NCI-H146 (cell line): ENCODE measurements at regions not wholly inside any gene's neighbourhood (a gene's known extent, or its start where the extent isn't known, plus 50 kb on each side); places are given as distances from the start of the nearest gene placed in this dataset.
"Not testable (repeated sequence)": the region's sequence is repeated elsewhere in the genome, so short reads cannot be mapped to it uniquely, and the experiment has no call there.

Source experiments
- DNase-seq: peaks from one replicate; lab custom pipeline; 2025; lab: John Stamatoyannopoulos, UW

GRCh38 chr5:116953251-116953930 is 378.8 kb upstream of the SEMA6A start:
- no peak for DNase-seq

- no peak for DNase-seq
Measured at GRCh38 chr5:116951219-116951618, 376.6 kb upstream of the SEMA6A start.

DNA sequence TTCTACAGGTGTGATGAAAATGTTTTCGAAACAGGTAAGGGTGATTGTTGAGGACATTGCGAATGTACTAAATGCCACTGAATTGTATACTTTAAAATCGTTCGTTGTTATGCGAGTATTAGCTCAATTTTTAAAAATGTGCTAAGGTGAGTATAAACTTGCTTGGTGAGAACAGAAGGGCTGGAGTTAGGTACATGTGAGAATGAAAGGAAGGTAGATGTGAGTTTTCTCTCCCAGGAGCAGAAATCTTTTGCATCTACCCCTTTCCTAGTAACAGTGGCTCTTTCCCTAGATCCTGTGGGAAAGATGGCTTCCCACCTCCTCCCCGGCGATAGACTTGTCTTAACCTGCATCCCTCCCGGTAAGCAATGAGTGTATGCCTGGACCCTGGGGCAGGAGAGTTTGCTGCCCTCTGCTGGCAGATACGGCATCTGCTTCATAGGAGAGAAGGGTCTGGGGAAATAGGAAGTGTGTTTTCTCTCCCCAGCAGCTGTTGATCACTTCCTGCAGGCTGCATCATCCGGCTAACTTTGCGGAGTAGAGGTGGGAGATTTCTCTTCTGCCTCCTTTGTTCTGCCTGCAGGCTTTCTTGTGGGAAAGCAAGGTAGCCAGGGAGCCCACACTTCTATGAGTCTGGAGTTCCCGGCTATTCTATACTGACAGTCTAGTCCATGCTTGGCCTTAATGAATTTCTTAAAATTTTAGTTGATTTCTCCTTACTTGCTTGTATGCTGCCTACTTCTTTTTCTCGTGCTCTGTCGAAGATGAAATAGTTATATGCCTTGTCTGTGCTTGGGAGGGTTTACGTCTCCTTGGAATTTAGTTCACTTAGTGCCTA is 373.3 kb upstream of the SEMA6A start:
- peak; percentile 47 for DNase-seq

- not testable (repeated sequence) for DNase-seq
Measured at GRCh38 chr5:116945613-116946382, 371.2 kb upstream of the SEMA6A start.

GRCh38 chr5:116944183-116944582 is 369.6 kb upstream of the SEMA6A start:
- no peak for DNase-seq

- no peak for DNase-seq
Measured at GRCh38 chr5:116942622-116943021, 368.0 kb upstream of the SEMA6A start.

GRCh38 chr5:116939641-116940040 is 365.0 kb upstream of the SEMA6A start:
- DNase-seq, result no peak

- DNase-seq, result no peak
Measured at GRCh38 chr5:116938488-116938887, 363.9 kb upstream of the SEMA6A start.

- no peak for DNase-seq
Measured at GRCh38 chr5:116935561-116936162, 361.0 kb upstream of the SEMA6A start.

- DNase-seq, result no peak
Measured at GRCh38 chr5:116930616-116931015, 356.0 kb upstream of the SEMA6A start.

GRCh38 chr5:116923344-116923743 is 348.7 kb upstream of the SEMA6A start:
- DNase-seq, result no peak

GRCh38 chr5:116922532-116922931 is 347.9 kb upstream of the SEMA6A start:
- DNase-seq, result no peak

DNA sequence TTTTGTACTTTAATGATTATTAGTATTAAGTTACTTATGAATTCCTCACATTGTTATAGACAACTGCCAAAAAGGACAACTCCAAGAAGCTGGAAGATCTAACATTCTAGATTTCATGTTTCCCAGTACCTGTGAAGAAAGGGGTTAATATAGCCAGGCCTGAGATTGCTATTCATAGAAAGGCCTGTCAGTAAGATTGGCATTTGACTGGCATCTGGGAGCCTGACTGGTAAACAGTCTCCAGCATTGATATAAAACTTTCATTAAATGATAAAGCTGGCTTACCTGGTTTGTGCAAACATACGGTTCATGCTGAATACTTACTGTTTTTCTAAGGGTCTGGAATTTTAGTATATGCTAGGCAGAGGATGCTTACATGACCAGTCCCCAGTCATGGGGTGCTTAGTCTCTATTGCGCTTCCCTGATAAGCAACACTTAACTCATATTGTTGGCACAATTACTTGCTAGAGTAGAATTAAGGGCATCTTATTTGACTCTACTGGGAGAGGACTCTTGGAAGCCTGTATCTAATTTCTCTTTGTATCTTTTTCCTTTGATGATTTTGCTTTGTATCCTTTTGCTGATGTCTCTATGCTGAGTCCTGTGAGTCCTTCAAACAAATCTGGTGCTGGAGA is 340.4 kb upstream of the SEMA6A start:
- DNase-seq, result no peak

DNA sequence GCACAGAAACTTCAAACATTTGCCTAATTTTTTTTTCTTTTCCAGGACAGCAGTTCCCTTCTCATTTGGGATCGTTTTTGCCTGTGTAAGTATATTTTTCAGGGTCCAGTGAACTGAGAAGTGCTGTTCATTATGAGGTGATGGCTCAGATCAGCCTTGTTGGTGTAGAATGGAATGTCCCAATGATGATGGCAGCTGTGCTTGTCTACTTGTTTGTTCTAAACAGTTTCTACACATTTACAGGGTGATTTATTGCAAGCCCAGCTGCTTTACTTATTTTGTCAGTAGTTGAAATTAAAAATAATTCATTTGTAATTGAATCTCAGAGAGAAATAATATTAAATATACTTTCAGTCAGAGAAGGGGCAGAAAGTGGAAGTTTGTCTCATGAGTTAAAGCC is 337.6 kb upstream of the SEMA6A start:
- DNase-seq, result no peak

- no peak for DNase-seq
Measured at GRCh38 chr5:116911074-116911473, 336.5 kb upstream of the SEMA6A start.

DNA sequence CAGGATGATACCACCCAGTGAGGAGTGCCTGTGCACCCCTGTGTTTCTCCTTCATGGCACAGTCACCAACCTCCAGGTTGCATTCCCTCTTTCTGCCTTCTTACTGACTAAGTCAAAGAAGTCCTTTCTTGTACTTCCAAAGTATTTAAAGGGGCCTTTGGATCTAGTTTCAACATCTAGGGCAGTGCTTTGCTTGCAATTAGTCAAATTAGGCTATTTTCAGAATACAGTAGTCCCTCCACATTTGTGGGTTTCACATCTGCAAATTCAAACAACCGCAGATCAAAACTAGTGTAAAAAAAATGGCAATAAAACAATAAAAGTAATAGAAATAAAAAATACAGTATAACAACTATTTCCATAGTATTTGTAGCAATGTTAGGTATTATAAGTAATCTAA is 333.9 kb upstream of the SEMA6A start:
- no peak for DNase-seq

DNA sequence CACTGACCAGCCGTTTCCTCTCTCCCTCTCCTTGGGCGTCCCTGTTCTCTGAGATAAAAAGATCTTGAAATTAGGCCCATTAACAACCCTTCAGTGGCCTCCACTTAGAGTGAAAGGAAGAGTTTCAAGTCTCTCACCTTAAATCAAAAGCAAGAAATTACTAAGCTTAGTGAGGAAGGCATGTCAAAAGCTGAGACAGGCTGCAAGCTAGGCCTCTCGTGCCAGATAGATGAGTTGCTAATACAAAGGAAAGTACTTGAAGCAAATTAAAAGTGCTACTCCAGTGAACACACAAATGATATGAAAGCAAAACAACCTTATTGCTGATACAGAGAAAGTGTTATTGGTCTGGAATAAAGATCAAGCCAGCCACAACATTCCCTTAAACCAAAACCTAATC is 331.3 kb upstream of the SEMA6A start:
- DNase-seq, result no peak

DNA sequence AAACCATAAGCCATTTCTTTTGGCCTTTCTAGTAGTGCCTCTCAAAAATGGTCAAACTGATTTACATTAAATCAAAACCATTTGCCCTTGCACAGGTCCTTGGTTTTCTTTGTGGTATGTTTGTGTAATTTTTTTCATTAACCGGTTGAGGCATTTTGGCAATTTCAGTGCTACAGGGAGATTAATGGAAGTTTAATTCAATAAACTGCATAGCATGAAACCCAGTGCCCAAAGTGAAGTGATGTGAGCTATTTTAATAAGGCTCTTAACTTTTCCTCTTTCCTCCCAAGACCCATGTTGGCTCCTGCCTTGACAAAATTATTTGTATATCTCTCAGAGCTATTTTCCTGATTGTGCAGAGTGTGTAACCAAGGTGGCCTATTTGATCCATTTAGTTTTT is 326.2 kb upstream of the SEMA6A start:
- DNase-seq, result no peak

DNA sequence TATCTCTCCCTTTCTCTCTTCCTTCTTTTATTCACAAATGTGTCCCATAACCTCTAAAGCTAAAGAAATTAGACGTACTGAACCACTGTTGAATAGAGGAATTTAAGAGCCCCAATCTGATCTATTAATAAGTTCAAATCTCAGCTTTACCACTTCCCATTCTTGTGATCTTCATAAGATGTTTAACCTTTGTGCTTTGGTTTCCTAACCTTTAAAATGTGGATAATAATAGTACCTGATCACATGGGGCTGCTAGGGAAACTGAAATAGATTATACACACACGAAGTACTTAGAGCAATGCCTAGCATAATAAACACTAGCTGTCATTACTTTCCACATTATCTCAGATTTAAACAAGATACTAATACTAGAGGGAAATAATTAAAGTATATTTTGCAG is 324.3 kb upstream of the SEMA6A start:
- DNase-seq, result no peak

DNA sequence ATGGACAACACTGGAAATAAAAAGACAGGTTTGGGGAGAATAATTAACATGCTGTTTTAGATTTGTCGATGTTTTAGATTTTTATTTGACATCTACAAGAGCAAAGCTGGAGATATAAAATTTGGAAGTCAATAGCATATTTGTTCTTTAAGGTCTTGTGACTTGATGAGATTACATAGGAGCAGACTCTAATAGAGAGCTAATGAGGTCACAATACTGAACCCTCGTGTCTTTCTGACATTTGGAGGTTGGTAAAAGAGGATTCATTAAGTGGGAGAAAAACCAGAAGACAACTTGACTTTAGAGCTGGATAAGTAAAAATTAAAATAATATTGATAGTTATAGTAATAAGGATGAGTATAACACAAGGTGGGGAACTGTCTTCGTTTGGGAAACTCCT is 322.7 kb upstream of the SEMA6A start:
- no peak for DNase-seq

GRCh38 chr5:116896001-116896400 is 321.4 kb upstream of the SEMA6A start:
- no peak for DNase-seq

DNA sequence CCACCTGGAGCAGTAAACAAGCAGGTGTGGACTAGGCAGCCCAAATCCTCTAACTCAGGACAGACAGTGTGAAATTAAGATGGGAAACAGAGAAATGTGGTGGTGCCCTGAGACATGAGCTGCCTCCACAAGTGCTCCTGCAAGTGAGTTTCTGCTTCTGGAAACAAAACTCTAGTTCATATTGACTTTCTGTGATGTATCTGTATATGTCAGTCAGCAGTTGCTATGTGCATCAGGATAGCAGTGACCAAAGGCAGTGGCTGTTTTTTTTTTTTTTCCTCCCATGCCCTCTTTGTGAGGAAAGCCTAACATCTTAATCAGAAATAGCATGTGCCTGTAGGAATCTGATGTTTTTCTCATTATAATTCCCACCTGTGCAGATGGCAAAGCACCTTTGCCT is 318.4 kb upstream of the SEMA6A start:
- no peak for DNase-seq
